ENCODE measurements at regions not wholly inside any gene's neighbourhood (a gene's known extent, or its start where the extent isn't known, plus 50 kb on each side); places are given as distances from the start of the nearest gene placed in this dataset.

GRCh38 chr2:156158808-156159207, 173.7 kb downstream of the NR4A2 start:
- DNase-seq, result no peak

DNA sequence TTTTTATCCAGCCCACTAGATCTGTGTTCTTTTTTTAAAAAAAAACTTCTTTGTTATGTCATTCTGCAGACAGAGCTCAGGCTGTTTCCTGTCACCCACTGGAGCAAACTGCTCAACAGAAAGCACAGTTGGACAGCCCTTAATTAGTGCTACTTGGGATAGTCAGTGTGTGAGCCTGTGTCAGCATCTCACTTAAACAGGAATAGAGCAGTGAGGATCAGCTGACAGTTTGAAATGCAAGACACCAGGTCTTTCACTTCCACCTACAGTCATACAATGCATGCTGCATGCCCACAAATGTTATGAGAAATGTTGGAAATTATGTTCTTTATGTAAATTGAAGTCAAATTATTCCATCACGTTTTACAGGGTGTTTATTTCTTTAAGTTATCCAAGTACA, 174.9 kb downstream of the NR4A2 start:
- DNase-seq, result no peak

GRCh38 chr2:156156580-156156979, 175.9 kb downstream of the NR4A2 start:
- DNase-seq, result no peak

DNA sequence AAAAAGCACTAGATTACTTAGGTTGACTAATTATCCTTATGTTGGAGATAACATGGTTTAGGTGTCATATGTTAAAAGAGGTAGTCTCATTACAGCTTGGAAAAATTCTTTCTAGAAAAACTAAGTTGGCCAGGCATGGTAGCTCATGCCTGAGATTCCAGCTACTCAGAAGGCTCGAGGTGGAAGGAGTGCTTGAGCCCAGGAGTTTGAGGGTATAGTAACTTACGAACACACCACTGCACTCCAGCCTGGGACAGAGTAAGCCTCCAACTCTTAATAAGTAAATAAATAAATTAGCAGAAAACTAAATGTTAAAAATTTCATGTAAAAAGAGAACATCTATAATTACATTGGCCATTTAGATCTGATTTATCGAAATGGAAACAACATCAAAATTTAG, 177.2 kb downstream of the NR4A2 start:
- DNase-seq, result no peak

GRCh38 chr2:156151351-156151750, 181.2 kb downstream of the NR4A2 start:
- no peak for DNase-seq

- no peak for DNase-seq
These were observed 184.8 kb downstream of the NR4A2 start for GRCh38 chr2:156147594-156148330.

DNA sequence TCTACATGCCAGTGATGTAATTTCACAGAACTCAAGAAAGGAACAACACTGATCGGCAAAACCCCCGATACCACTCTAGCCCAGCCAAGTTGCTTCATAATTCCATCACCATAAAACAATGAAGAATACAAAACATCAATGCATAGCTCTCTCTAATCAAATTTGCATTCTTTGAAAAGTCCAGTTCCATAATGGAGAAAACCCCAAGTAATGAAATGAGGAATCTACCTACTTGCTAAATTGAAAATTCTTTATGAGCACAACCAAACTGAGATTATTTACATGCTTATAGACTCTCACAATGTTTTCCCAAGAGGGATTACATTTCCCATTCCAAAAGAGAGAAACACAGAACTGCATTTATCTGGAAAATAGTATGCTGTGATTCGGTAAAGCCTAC, 186.5 kb downstream of the NR4A2 start:
- DNase-seq, result no peak

DNA sequence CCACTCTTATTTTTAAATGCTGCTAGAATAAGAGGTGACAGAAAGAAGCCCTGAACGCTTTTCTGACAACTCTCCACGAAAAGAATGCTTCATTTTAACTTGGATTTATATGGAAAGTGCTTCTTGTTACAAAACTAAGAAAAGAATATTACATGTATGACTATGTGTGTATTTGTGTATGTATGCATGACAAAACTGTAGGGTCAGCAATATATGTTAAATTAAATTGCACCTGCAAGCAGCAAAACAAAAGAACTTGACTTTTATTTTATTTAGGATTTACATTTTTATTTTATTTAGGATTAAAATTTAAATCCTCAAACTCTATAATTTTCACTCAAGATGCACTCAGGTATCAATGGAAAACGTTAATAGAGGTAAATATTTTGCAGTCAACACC, 187.1 kb downstream of the NR4A2 start:
- DNase-seq, result no peak

DNA sequence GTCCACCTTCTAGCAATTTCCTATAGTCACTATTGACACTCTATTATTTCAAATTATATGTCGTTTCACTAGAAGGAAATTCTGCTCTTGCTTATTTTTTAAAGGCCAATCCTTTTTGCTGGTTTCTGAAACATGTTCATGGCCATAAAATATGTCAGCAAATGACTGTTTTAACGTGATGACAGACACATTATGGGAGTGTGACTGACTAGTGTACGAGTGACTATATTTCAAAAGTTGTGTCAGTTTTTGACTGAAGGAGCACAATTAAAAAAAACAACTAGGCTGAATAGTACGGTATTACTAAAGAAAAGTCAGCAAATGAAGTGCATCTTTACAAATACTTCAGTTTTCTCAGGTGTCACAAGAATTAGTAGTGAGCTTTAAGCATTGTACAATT, 196.0 kb downstream of the NR4A2 start:
- DNase-seq, result no peak

DNA sequence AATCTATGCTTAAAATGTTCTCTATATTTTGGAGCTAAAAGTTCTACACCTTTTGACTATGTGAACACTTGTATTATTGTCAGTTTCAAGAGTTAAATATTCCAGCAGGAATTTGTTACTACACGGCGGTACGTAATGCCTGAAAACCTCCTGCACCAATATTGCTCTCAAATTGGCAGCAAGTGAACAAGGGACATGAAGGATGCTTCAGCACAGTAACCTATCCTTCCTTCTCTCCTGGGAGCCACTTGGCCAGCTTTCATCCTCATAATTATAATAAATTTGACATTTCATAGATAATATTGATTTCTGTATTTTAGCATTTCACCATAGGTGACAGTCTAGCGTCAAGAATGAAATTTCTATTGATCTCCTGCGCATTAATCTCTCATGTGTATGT, 197.6 kb downstream of the NR4A2 start:
- no peak for DNase-seq

GRCh38 chr2:156132941-156133340, 199.6 kb downstream of the NR4A2 start:
- DNase-seq, result no peak

GRCh38 chr2:156132130-156132529, 200.4 kb downstream of the NR4A2 start:
- DNase-seq, result no peak

GRCh38 chr2:156129227-156129626, 203.3 kb downstream of the NR4A2 start:
- no peak for DNase-seq

DNA sequence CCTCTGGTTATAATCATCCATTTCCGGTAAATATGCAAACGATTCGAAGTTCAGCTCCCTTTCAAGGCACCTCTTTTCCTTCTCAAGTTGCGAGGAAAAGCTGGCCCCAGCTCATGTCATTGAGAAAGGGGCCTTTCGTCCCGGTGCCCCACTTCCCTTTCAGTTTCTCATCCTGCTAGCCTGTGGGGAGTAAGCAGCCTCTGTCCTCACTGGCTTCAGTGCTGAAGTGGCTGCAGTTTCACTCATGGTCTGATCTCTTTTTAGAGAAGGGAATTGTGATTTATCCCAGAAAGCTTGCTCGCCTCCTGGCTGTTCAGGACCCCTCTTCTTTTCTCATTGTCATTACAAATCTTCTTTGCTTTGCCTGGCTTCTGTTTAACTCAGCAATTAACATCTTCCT, 207.5 kb downstream of the NR4A2 start:
- no peak for DNase-seq

GRCh38 chr2:156124458-156124857, 208.1 kb downstream of the NR4A2 start:
- DNase-seq, result no peak

- DNase-seq, result no peak
These were observed 213.6 kb downstream of the NR4A2 start for GRCh38 chr2:156118753-156119416.

GRCh38 chr2:156116113-156116512, 216.4 kb downstream of the NR4A2 start:
- DNase-seq, result no peak

GRCh38 chr2:156115338-156115737, 217.2 kb downstream of the NR4A2 start:
- no peak for DNase-seq

DNA sequence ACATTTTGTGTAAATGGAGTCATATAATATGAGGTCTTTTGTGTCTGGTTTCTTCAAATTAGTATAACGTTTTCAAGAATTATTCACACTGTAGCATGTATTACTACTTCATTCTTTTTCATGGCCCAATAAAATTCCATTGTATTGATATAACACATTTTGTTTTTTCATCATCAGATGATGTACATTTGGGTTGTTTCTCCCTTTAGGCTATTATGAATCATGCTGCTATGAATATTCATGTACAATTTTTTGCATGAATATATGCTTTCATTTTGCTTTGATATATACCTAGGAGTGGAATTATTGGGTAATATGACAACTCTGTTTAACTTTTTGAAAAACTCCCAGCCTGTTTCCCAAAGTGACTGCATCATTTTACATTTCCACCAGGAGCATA, 220.2 kb downstream of the NR4A2 start:
- no peak for DNase-seq

DNA sequence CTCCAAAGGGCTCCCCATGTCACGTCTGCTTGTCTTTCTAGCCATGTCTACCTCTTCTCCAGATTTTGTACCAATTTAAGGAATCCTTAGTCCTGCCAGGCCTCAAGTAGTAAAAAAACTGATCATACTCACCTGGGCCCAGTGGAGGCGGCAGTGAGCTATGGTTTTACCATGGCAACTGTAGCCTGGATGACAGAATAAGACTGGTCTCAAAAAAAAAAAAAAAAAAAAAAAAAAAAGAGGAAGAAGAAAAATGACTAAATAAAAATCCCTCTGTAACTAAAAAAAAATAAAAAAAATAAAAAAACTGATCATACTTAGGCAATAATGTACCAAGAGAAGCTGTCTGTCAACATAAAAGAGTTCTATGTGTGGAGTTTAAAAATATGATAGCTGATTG, 221.6 kb downstream of the NR4A2 start:
- peak in 1 of 2 experiments; percentile 5 for DNase-seq

- DNase-seq, result no peak
These were observed 233.1 kb downstream of the NR4A2 start for GRCh38 chr2:156099382-156099781.

DNA sequence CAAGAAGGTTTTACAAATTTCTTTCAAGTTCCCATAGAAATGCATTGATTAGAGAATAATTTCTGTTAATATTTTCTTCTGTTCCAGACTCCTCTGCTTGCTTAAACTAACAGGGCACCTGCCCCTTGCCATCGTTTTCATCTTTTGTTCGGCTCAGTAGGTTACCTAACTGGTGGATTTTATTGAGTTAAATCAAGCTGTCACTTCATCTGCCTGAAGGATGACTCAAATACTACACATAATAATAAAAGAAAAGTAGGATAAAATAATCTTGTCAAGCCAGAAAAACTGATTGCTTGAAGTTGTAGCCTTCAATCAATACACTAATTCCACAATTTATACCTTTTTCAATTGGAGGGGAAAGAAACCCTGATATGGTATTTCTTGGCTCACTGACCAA, 234.0 kb downstream of the NR4A2 start:
- no peak for DNase-seq

DNA sequence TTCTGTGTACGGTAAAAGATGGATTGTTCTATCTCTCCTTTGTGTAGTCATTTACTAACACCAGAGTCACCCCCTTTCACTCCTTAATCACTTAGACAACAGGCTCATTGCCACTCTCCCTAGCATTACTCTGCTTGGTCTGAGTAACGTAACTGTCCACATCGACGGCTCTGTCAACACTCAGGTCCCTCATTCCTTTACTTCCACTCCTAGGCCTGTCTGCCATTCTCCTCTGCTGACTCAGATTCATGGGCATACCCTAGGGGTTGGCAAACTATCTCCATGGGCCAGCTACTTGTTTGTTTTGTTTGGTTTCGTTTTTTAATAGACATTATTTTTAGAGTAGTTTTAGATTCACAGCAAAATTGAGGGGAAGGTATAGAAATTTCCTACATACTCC, 243.9 kb downstream of the NR4A2 start:
- DNase-seq, result no peak

GRCh38 chr2:156087875-156088274, 244.6 kb downstream of the NR4A2 start:
- DNase-seq, result no peak

All from stimulated activated CD4-positive, alpha-beta T cell treated with anti-CD3 and anti-CD28 coated beads, Interleukin-4, amount 100 ng/mL, for 4 hours (primary cell).